ENCODE measurements at regions not wholly inside any gene's neighbourhood (a gene's known extent, or its start where the extent isn't known, plus 50 kb on each side); places are given as distances from the start of the nearest gene placed in this dataset.

DNA sequence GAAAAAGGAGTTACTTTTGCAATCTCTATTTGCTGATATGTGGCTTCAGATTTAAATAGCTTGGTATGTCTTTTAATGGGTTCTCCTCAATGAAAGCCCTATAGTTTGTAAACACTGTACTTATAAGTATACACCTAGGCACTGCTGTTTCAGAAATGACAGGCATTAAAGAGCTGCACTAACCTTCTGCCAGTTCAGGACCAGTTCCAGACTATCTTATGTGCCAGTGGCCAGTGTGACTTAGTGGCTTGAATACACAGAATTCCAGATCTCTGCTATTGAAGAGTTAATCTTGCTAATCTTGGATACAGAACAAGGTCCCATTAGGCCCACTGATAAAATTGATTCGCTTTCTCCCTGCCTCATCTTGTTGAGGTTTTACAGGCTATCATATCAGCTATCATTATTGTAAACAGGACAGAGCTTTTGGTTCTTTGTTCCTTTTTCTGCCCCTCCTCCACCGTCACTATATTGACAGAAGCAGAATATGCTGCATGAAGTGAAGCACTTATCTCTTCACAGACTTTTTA lies 337.5 kb downstream of the LRRIQ3 start:
- TF ChIP-seq, protein P1, sequence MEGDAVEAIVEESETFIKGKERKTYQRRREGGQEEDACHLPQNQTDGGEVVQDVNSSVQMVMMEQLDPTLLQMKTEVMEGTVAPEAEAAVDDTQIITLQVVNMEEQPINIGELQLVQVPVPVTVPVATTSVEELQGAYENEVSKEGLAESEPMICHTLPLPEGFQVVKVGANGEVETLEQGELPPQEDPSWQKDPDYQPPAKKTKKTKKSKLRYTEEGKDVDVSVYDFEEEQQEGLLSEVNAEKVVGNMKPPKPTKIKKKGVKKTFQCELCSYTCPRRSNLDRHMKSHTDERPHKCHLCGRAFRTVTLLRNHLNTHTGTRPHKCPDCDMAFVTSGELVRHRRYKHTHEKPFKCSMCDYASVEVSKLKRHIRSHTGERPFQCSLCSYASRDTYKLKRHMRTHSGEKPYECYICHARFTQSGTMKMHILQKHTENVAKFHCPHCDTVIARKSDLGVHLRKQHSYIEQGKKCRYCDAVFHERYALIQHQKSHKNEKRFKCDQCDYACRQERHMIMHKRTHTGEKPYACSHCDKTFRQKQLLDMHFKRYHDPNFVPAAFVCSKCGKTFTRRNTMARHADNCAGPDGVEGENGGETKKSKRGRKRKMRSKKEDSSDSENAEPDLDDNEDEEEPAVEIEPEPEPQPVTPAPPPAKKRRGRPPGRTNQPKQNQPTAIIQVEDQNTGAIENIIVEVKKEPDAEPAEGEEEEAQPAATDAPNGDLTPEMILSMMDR (IDR thresholded peaks at IDR 0.05): no peak
- no peak for TF ChIP-seq EZH2 (IDR thresholded peaks at IDR 0.05; ENCODE audit: borderline replicate concordance, insufficient read depth, low read depth, low read length, poor library complexity, severe bottlenecking)

All from B cell (primary cell).